Stimulated activated CD8-positive, alpha-beta memory T cell treated with anti-CD3 and anti-CD28 coated beads, Interleukin-7, amount 100 ng/mL, for 48 hours (primary cell): ENCODE measurements at regions not wholly inside any gene's neighbourhood (a gene's known extent, or its start where the extent isn't known, plus 50 kb on each side); places are given as distances from the start of the nearest gene placed in this dataset.
"Not testable (repeated sequence)": the region's sequence is repeated elsewhere in the genome, so short reads cannot be mapped to it uniquely, and the experiment has no call there.

Source experiments
- DNase-seq, 2 donors: peaks; one replicate each; pipeline ENCODE4 v3.0.0-alpha.2; 2020; ENCODE audit warnings: low read depth in 1 of 2; ENCODE audit errors: extremely low read depth in 1 of 2

DNA sequence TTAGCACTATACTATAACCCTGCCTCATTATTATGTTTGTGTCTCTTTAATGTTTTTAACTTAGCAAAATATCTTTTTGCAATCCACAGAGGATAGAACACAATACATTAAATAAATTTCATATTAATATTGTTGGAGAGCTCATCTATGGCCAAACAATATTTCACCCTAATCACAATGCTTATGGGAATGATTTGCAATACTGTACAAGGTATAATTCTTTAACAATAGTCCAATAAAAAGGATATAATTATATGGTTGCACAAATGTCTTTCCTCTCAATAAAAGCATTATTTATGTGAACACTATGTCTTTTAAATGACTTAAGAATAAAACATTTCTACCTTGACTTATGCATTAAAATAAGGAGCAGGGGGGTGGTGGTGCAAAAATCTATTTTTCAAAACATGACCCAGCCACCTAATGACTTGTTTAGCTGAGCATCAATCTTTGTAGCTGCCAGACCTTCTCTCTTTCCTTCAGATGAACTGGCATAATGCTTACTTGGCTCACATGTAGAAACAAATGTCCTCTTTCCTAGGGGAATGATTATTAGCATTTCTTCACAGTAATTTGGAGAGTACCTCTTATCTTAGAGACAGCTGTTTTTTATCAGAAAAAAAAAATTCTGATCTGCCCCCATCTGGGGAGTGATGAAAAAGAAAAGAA, 1933.6 kb upstream of the LRRTM1 start:
- no peak for DNase-seq

DNA sequence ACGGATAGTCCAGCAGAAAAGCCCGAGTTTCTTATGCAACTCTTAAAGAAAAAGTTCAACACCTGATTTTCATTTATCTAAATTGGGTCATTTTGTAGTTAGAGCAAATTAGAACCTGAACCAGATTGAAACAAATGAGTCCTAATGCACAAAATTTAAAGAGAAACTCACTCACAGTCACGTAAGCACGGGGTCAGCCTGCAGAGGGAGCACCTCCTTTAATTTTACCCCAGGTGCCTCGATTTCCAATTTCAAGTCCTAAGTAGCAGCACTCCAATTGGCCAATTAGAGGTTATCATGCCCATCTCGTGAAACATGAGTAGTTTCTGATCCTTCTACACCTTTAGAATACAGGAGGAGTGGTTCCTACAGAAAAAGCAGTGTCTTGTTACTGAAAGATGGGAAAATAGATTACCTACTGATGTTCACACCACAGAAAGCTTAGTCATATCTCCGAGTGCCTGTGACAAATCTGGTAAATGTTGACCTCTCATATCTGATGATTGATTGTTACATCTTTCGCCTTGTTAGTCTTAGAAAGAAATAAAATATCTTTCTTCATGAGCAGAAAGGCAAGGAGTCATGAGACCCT, 1929.8 kb upstream of the LRRTM1 start:
- DNase-seq, result no peak

DNA sequence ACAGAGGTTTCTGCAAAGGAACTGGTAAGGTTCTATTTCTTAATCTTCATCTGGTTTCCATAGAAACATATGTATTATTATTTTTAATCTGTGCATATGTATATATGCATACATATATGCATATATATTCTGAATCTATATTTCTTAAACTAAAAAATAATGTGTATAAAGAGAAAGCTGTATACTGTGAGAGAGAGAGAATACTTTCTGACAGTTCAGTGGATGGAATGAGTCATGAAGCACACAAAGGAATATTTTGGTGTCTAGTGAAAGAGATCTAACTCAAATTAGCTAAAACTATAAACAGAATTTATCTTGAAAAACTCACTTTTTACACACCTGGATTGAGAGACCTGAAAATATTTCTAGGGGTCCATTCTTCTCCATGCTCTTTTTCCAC, 1929.3 kb upstream of the LRRTM1 start:
- no peak for DNase-seq

GRCh38 chr2:82230406-82230805, 1925.9 kb upstream of the LRRTM1 start:
- DNase-seq, result no peak

- no peak for DNase-seq
Measured at GRCh38 chr2:82226441-82226840, 1921.9 kb upstream of the LRRTM1 start.

DNA sequence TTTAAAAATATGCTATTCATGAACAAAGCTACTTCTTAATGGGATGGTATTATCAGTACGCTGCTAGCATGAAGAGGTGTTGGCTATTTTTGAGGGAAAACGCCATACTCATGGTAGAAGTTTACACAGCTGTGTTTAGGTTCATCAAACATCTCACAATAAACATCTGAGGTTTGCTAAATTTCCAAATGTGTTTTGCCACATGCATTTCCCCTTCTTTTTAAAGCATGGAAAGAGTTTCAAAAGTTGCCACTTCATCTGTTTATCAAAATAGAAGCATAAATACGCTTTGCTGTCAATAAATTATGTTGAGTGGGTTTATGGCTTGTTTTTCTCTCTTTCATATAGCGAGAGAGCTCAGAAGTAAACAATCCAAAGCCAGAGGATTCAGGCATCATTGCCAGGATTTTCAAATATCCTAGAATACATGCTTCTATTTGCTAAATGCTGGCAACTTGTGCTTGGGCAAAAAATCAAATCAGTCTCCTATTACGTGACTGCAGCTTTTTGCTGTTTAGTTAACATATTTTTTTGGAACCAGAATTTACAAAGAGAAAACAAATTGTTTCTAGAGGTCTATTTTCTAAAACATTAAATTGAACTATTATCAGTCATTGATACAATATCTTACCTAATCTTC, 1919.9 kb upstream of the LRRTM1 start:
- no peak for DNase-seq

DNA sequence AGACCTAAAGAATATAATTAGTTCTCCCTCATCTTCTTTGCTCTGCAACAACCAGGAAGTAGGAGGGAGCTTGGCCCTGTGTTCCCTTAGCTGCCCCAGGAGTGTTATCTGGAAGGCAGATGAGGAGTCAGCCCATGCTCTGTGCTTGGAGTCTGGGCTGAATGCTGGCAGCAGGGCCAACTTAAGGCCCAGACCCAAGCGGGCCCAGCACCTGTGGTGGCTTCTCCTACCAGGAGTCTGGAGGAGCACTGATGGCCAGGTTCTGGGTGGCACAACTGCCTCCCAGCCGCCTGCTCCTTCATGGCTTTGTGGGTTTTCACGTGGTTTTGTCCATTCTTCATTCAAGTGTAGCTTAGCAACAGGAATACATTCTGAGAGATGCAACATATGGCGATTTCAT, 1910.7 kb upstream of the LRRTM1 start:
- no peak for DNase-seq

- no peak for DNase-seq
Measured at GRCh38 chr2:82199493-82199852, 1894.9 kb upstream of the LRRTM1 start.

GRCh38 chr2:82198809-82199492, 1894.4 kb upstream of the LRRTM1 start:
- DNase-seq, result no peak

DNA sequence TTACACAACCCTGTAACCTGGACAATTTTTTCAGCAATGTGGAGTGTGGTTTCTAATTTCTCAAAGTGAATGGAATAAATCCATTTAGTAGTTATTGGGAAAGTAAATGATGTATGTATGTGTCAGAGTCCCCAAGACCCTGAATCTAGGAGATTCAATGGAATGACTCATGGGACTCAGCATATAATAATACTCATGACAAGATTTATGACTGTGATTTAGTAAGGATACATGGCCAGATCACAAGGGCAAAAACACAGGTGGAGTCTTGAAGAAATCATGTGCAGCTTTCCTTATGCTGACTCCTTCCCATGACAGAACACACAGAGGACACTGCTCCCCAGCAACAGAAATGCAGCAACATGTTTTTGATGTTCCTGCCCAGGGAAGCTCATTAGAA, 1877.7 kb upstream of the LRRTM1 start:
- DNase-seq, result no peak

DNA sequence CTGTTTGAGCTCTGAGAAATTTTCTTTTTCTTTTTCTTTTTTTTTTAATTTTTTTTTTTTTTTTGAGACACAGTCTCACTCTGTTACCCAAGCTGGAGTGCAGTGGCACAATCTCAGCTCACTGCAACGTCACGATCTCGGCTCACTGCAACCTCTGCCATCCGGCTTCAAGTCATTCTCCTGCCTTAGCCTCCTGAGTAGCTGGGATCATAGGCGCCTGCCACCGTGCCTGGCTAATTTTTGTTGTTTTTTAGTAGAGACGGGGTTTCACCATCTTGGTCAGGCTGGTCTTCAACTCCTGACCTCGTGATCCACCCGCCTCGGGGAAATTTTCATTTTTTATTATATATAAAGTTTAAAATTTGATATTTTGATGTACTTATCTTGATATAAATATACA, 1870.7 kb upstream of the LRRTM1 start:
- not testable (repeated sequence) for DNase-seq

DNA sequence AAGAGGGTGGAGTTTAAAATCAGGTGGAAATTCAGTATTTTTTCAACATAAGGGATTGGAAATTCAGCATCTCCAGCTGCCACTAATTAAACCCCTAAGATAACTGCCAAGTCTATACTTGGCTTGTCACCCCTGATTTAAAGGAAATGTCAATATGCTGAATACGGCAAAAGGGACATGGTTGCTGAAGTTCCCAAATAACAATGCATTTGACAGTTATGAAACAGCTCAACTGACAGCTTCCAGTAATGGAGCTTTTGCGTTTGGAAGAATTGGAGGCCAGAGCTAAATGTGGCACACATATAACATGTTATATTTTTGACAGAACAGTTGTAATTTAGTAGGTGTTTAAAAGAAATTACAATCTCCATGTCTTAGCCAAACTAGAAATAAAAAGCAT, 1867.9 kb upstream of the LRRTM1 start:
- DNase-seq, result no peak

DNA sequence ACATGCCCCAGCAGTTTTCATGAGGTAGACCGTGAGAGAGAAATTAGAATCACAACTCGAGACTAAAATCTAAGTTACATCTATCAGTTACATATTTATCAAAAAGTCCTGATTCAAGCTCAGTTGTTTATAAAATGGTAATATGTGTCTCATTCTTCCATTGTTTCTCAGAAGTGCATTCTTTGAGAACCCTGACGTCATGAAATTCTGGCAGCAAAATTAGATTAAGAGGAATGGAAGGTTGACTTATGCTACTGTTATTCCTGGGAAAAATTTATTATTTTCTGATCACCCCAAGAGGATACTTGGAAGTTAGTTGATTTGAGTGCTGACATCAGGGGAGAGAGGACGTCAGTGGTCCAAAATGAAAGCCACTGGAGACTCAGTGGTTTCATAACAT, 1864.8 kb upstream of the LRRTM1 start:
- DNase-seq, result no peak

- DNase-seq, result no peak
Measured at GRCh38 chr2:82165377-82165776, 1860.8 kb upstream of the LRRTM1 start.

- DNase-seq, result no peak
Measured at GRCh38 chr2:82158150-82158549, 1853.6 kb upstream of the LRRTM1 start.

- DNase-seq, result no peak
Measured at GRCh38 chr2:82155469-82155868, 1850.9 kb upstream of the LRRTM1 start.

DNA sequence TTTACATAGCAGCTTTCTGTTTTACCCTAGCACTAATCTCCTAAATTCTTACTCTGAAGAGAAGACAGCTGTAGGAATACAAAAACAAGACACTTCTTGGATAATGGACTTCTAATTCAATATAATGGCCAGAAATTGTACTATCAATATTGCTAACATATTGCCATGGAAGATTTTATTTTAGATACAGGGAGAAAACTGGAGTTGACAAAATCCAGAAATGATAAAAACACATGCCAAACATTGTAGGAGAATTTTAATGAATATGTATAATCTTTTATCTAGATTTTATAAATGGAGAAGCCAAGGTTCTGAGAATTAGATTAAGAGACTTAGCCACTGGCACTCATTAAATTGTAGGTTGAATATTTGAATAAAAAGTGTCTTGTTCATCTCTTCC, 1838.8 kb upstream of the LRRTM1 start:
- DNase-seq, result no peak

DNA sequence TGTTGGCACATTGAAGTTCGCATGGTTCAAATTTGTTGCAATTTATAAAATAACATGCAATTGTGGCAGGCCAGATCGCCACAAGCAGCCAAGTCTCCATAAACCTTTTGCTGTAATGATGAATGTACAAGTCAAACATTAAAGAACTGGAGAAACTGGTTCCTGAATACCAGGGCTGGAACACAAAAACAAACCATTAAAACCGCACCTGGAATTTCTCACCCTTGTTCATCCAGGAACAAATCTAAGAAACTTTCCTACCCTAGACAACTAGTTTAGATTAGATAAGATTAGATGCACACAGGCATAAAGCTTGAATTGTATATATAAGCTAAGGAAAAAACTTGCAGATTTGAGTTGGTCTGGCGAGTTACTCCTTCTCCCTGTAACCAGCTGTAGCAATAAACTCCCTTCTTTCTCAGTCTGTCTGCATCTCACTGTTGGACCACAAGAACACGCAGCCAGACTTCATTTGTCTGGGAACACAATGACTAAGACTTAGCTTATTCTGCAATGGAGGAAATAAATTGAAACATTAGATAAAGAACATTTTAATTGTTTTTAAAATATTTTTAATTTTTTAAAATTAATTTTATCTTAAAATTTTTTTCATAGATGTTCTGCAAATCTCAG, 1835.5 kb upstream of the LRRTM1 start:
- DNase-seq, result no peak

- no peak for DNase-seq
Measured at GRCh38 chr2:82137441-82137840, 1832.9 kb upstream of the LRRTM1 start.

DNA sequence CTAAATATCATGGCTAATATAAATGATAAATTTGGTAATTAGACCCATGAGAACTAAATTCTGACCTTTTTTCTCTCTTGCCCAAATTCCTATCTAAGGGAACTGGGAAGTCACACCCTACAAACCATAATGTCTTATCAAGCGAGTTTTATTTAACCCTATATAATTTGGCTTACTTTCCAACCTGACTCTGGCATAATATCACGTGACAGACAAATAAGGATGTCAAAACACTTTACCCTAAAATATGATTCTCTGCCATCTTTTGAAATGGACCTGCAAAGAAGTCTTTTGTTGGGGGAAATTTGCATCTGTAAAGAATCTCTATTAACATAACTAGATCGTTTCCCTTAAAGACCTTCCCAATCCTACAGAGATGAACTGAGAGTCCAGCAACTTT, 1823.5 kb upstream of the LRRTM1 start:
- DNase-seq, result no peak

GRCh38 chr2:82124629-82125028, 1820.1 kb upstream of the LRRTM1 start:
- no peak for DNase-seq

DNA sequence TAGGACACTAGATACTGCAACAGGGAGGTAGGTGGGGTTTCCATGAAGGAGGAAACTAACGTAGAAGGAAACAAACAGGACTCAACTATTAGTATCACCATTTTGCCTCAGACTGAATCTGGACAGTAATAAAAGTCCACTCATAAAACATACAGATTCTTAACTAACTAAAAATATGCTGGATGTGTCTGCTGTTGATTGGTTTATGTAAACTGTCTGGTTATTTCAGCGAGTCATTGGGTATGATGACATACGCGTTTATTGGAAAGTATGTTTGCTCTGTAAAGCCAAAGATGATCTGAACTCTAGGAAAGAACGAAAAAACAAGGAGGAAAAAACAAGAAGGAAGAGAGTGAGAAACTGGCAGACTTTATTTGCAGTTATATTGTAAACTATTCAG, 1816.1 kb upstream of the LRRTM1 start:
- DNase-seq, result no peak
